ENCODE measurements at regions not wholly inside any gene's neighbourhood (a gene's known extent, or its start where the extent isn't known, plus 50 kb on each side); places are given as distances from the start of the nearest gene placed in this dataset.
A peak's percentile ranks its signal among the peaks of the same experiment; 100 is the strongest.

DNA sequence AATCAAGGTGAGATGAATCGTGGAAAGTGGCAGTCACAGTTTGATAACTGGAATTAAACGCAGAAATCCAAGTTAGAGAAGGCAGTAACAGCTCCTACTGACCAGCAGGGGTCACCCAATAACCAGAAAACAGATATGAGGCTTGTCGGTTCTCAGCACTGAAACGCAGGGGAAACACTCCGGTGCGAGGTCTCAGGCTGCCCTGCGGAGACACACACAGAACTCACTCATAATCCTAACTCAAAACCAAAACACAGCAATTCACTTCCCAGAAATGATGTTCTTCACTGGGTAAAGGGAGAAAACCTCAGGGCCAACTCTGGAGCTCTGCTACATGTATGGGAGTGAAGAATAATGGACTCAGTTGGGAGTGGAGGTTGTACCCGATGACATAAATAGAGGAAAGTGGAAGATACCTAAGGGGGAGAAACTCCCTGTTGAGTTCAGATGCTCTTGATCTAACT, 384.4 kb downstream of the RAPGEF2 start:
- TF ChIP-seq CTCF (IDR thresholded peaks at IDR 0.05) (peak; percentile 57 to 73 (median 70)), POLR2AphosphoS5 (IDR thresholded peaks at IDR 0.05) (no peak), POLR2A (IDR thresholded peaks at IDR 0.05) (no peak)
